OCI-LY1 (cell line): ENCODE measurements at regions not wholly inside any gene's neighbourhood (a gene's known extent, or its start where the extent isn't known, plus 50 kb on each side); places are given as distances from the start of the nearest gene placed in this dataset.

Experiments used
- EZH2 ChIP-seq: fragments of 200-600 bp; sonication (generic), shearing (Covaris generic); IDR thresholded peaks from 2 replicates; pipeline ENCODE4 v1.8.0; 2017; ENCODE audit warnings: borderline replicate concordance, mixed run types, mild to moderate bottlenecking, antibody characterized with exemption, low read length, moderate library complexity, mixed read lengths
- TF ChIP-seq, protein P1 (sequence below): fragments of 200-600 bp; sonication (generic), shearing (Covaris generic); IDR thresholded peaks from 2 replicates; pipeline ENCODE4 v1.5.1; 2017; ENCODE audit warnings: mild to moderate bottlenecking, antibody characterized with exemption, low read length, moderate library complexity, mixed read lengths

DNA sequence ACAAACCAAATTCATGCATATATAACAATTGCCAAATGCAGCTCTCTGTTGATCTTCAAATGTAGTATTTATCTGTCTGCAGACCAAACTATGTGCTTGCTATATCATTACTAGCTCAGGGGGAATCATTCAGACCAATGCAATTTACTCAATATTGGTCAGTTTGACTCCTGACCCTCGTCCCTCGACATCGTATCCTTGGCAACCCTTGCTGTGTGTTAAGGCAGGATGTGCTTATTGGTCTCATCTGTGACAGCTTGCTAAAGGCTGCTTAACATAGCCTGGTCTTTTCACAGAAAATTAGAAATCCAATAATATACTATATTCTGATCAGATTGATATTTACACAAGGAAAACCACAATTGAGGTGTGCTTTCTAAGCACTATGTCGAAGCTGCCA, 747.1 kb downstream of the GALR1 start:
- no peak for TF ChIP-seq EZH2
- TF ChIP-seq, protein P1, sequence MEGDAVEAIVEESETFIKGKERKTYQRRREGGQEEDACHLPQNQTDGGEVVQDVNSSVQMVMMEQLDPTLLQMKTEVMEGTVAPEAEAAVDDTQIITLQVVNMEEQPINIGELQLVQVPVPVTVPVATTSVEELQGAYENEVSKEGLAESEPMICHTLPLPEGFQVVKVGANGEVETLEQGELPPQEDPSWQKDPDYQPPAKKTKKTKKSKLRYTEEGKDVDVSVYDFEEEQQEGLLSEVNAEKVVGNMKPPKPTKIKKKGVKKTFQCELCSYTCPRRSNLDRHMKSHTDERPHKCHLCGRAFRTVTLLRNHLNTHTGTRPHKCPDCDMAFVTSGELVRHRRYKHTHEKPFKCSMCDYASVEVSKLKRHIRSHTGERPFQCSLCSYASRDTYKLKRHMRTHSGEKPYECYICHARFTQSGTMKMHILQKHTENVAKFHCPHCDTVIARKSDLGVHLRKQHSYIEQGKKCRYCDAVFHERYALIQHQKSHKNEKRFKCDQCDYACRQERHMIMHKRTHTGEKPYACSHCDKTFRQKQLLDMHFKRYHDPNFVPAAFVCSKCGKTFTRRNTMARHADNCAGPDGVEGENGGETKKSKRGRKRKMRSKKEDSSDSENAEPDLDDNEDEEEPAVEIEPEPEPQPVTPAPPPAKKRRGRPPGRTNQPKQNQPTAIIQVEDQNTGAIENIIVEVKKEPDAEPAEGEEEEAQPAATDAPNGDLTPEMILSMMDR, result no peak
